Esophagus mucosa (tissue), 1 donor: ENCODE measurements at regions not wholly inside any gene's neighbourhood (a gene's known extent, or its start where the extent isn't known, plus 50 kb on each side); places are given as distances from the start of the nearest gene placed in this dataset.
"Not testable (repeated sequence)": the region's sequence is repeated elsewhere in the genome, so short reads cannot be mapped to it uniquely, and the experiment has no call there.

Experiments used
- ATAC-seq: fragments of 200-7000 bp; cut with Tn5 transposase; one replicate; pipeline ENCODE4 v1.9.1; 2020
- donor health status: DM: yes; HTN: yes; CAD: no.

DNA sequence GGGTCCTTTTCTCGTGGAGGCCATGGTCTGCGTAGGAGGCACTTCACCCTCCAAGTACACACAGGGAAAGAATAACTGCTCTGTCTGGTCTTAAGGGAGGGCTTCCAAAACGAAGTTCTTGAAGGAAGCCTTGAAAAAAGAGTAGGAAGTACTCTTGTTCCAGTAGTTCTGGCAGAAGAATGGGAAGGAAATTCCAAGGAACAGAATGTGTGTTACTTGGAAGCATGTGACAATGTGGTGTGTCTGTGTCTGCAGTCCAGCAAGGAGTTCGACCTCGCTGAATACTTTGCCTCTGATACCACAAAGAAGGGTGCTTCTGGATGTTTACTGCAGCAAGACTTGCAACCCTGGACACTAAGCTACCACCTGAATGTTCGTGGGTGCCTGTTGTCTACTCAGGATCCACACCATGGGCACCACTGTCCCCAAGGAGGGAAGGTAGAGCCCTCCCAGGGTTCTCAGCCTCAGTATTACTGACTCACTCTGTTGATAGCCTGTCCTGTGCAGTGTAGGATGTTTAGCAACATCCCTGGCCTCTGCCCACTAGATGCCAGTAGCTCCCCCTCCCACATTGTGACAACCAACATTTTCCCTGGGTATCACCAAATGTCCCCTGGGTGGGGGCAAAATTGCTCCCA, 471.6 kb upstream of the CDH4 start:
- ATAC-seq: no peak

GRCh38 chr20:60782959-60783625, 469.0 kb upstream of the CDH4 start:
- ATAC-seq: no peak

DNA sequence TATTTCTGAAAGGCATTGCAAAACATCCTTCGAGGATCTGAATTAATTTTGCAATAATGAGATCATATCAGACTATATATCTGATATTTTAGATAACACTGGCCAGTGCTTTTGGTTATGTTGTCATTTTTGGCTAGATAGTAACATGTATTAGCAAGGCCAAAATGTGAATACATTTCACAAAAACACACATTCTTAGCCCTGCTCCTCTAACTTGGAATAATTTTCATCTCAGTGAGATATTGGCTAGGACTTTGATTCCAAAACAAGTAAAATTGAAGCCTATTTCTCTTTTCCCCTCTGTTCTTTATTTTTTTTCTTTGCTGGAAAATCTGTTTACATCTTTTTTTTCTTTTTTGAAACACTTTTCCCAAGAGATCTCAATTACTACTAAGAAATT, 466.8 kb upstream of the CDH4 start:
- ATAC-seq: no peak

DNA sequence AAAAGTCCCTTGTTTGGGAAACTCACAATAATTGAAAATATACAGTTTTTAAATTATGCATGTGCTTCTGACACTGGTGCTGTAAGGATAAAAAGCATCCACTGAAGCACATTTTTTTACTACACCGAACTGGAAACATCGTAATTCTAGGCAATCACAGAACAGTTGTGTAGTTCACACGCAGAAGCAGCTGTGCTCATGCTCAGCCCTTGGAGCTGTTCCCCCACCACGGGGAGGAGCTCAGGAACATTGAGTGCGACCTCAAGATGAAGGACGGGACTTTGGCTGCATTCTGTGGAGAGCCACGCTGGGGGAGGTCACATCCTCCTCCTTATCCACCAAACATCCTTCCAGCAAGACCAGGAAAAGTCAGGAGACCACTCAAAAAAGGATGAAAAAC, 466.3 kb upstream of the CDH4 start:
- no peak for ATAC-seq

GRCh38 chr20:60786686-60787217, 465.3 kb upstream of the CDH4 start:
- no peak for ATAC-seq

DNA sequence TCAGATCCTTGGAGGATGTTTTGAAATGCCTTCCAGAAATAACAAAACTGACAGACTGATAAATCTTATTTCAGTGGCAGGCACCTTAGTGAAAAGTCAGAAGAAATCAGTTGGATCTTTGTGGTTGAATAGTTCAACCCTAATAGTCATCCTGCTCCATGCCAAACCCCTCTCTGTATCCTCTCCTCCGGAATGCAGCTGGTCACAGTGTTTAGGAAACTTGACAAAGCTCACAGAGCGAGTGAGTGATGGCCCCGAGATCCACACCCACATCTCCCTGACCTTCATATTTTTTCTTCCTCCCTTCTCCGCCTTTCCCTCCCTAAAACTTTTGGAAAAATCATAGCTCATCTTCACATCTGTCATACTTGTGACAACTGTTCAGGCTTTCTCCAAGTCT, 464.8 kb upstream of the CDH4 start:
- ATAC-seq: no peak

GRCh38 chr20:60788070-60788469, 464.0 kb upstream of the CDH4 start:
- ATAC-seq: no peak

GRCh38 chr20:60789399-60789798, 462.7 kb upstream of the CDH4 start:
- ATAC-seq: no peak

- ATAC-seq: not testable (repeated sequence)
Observed at GRCh38 chr20:60790339-60790738, 461.7 kb upstream of the CDH4 start.

- ATAC-seq: no peak
Observed at GRCh38 chr20:60791823-60792222, 460.2 kb upstream of the CDH4 start.

- no peak for ATAC-seq
Observed at GRCh38 chr20:60792941-60793340, 459.1 kb upstream of the CDH4 start.

- ATAC-seq: no peak
Observed at GRCh38 chr20:60794674-60795073, 457.4 kb upstream of the CDH4 start.

GRCh38 chr20:60795651-60796050, 456.4 kb upstream of the CDH4 start:
- ATAC-seq: no peak

- ATAC-seq: no peak
Observed at GRCh38 chr20:60800185-60800584, 451.9 kb upstream of the CDH4 start.

DNA sequence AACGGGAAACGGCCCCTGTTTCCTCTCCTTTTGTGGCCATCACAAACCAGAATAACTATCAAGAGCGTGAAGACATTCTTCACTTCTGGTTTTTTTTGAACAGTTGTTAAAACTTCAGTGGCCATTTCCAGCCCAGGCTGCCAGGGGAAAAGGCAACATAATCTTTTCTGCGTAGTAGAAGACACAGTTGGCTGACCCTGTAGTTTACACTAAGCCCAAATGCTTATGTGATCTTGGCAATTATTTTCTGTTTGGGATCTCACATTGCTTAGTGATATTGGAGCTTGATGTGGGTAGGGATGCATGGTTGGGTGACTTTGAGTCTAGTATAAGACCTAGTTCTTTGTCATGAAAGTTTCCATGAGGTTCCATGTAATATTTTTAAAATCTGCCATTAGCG, 449.4 kb upstream of the CDH4 start:
- ATAC-seq: no peak

- no peak for ATAC-seq
Observed at GRCh38 chr20:60803335-60804055, 448.6 kb upstream of the CDH4 start.

DNA sequence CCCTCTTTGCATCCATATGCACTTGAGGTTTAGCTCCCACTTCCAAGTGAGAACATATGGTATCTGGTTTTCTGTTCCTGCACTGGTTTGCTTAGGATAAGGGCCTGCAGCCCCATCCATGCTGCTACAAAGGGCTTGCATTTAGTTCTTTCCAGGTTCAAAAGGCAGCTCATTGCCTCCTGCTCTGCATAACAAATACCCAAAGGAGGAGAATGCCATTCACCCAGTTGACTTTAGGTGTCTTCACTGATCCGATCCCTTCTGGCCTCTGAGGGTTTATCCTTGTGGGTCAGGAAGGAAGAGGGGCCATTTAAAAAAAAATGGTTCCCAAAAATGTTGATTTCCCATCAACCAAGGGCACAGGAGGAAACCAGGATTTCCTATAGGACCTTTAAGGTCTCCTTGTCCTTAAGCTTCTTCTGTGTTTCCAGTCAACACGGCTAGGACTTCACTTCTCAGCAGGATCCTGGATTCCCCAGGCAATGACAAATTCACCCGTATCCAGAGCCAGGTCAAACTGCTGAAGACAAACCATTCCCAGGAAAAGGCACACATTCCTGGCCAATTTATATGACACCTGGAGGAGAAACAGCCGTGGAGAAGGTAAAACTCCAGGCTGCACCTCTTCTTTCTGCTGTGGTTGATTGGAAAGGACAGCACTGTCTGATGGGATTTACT, 447.7 kb upstream of the CDH4 start:
- ATAC-seq: no peak

GRCh38 chr20:60804918-60805630, 447.0 kb upstream of the CDH4 start:
- no peak for ATAC-seq

DNA sequence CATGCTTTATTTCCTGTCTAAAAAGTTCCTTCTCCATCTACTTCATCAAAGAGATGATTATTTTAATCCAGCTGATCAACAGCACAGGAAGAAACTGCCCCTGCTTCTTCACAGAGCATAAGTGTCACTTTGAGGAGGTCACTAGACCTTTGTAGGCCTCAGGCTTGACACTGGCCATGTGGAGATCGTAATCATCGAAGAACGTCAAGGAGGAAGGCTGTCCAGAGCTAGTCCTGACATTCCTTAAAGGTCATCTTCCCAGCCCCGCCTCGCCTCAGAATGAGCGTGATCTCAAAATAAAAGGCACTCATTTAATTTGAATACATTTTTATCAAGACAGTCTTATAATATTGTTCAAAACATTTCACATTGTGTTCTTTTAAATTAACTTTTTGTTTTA, 445.7 kb upstream of the CDH4 start:
- ATAC-seq: no peak

DNA sequence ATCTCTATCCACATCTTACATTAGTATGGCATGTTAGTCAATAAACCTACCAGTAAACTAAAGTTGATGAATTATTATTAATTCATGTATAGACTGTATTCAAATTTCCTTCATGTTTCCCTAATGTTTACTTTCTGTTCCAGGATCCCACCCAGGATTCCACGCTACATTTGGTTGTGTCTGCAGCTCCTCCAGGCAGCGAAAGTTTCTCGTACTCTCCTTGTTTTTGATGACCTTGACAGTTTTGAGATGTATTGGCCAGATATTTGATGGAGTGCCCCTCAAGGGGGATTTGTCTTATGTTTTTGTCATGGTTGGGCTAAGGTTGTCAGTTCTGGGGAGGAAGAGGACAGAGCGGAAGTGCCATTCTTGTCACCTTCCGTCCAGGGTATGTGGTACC, 445.2 kb upstream of the CDH4 start:
- ATAC-seq: no peak

DNA sequence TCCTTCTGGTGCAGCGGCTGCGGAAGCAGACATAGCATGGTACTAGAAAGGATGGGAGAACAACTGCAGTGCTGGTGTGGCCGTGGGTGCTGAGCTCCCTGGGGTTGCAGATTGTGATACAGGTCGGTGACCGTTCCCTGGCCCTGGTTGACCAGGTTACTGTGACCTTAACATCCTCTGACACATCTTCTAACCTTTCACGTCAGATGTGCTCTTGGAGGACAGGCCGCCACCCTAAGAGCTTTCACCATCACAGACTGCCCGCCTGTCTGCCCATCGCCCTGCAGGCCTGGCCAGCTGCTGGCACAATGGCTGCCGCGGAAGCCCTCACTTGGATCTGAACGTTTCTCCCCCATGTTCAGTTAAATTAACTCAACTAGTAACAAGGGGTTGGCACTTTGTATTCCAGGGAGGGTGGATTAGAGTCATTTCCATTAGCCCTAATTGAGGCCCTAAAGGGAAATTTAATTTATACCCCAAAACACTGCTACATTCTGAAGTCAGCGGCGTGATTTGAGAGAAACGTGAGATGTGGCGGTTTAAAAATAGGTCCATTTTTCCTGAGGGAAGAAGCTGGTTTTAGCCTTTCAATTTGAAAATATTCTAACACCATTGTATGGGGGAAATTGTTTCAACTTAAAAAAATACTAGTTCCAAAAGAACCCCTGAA, 443.9 kb upstream of the CDH4 start:
- ATAC-seq: no peak

DNA sequence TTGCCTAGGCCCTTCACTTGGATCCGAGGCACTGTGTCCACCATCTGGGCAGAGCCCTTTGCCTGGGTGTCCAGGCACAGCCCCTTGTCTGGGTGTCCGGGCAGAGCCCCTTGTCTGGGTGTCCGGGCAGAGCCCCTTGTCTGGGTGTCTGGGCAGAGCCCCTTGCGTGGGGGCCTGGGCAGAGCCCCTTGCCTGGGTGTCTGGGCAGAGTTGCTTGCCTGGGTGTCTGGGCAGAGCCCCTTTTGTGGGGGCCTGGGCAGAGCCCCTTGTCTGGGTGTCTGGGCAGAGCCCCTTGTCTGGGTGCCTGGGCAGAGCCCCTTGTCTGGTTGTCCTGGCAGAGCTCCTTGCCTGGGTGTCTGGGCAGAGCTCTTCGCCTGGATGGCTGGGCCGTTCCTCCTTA, 443.4 kb upstream of the CDH4 start:
- no peak for ATAC-seq
